MCF 10A (cell line): ENCODE measurements at regions not wholly inside any gene's neighbourhood (a gene's known extent, or its start where the extent isn't known, plus 50 kb on each side); places are given as distances from the start of the nearest gene placed in this dataset.
"Not testable (repeated sequence)": the region's sequence is repeated elsewhere in the genome, so short reads cannot be mapped to it uniquely, and the experiment has no call there.

Experiments used
- BruUV-seq: library from RNA; stranded (reverse); fragments of 400-500 nt; replicated peaks from 2 replicates; lab custom pipeline; 2021; lab: Mats Ljungman, UMichigan
- CTCF ChIA-PET: fragments of 300-600 bp; sonication (Branson Sonifier 250); formaldehyde crosslinking; extraction: SDS; loops from one replicate; lab custom pipeline; 2021; ENCODE audit warnings: antibody characterized with exemption, inconsistent platforms; lab: Yijun Ruan, JAX
- POLR2A ChIA-PET: fragments of 300-600, 350-650 bp; sonication (Branson Sonifier 250); formaldehyde crosslinking; extraction: SDS; loops from one replicate; lab custom pipeline; 2020; ENCODE audit warnings: antibody characterized with exemption, inconsistent platforms; lab: Yijun Ruan, JAX
- DNase-seq: peaks from one replicate; pipeline ENCODE4 v3.0.0-alpha.2; 2018; ENCODE audit not compliant: unreplicated experiment
- H3K27ac Mint-ChIP-seq: one replicate; pipeline ENCODE4 v1.8.0; 2022; ENCODE audit warnings: mild to moderate bottlenecking, low read depth, mixed read lengths; ENCODE audit not compliant: unreplicated experiment
- H3K27me3 Mint-ChIP-seq: one replicate; pipeline ENCODE4 v1.8.0; 2022; ENCODE audit warnings: mixed read lengths; ENCODE audit not compliant: insufficient read depth, unreplicated experiment
- H3K36me3 Mint-ChIP-seq: one replicate; pipeline ENCODE4 v1.8.0; 2022; ENCODE audit warnings: mild to moderate bottlenecking, moderate library complexity, mixed read lengths; ENCODE audit not compliant: insufficient read depth, unreplicated experiment
- H3K4me1 Mint-ChIP-seq: one replicate; pipeline ENCODE4 v1.8.0; 2022; ENCODE audit warnings: mixed read lengths; ENCODE audit not compliant: insufficient read depth, unreplicated experiment
- H3K4me3 Mint-ChIP-seq: one replicate; pipeline ENCODE4 v1.8.0; 2022; ENCODE audit warnings: mild to moderate bottlenecking, moderate library complexity, mixed read lengths; ENCODE audit not compliant: unreplicated experiment
- H3K9me3 Mint-ChIP-seq: one replicate; pipeline ENCODE4 v1.8.0; 2022; ENCODE audit warnings: mixed read lengths; ENCODE audit not compliant: unreplicated experiment
- intact Hi-C: fragments of 100-400 bp; cut with micrococcal nuclease; formaldehyde crosslinking; loops from 2 replicates; pipeline ENCODE4 v1.14.1; 2022
- TF ChIP-seq, protein P1 (sequence below): fragments of 200-600 bp; IDR thresholded peaks from one replicate; pipeline ENCODE4 v1.8.0; 2022; ENCODE audit warnings: antibody characterized with exemption, mild to moderate bottlenecking; ENCODE audit not compliant: unreplicated experiment

DNA sequence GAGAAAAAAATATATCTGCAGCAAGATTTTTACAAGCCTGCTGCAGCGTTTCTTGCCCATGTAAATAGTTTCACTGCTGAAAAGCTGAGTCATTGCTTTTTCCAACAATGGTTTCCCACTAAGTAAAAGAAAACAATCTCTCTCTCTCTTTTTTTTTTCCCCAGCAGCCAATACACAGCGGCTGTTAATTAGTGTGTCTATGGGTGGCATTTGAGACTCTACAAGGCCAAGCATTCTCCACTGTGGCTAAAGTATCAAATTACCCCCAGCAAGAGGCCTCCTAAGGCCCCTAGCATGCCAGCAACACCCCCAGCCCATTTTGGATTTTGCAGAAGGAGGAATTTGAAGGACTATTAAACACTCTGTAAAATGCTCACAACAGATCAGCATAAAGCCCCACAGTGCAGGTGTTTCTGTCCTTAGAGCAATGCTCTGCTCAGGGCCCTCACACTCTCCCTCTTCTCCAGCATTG, 837.4 kb downstream of the TRIML1 start:
- ChIA-PET CTCF (no interaction called here), POLR2A (interaction anchor here (0.8 kb wide), 2 partner anchors 11 to 153 kb away, joined by 3 read pairs; no protein-coding TSS in a partner anchor)
- TF ChIP-seq, protein P1, sequence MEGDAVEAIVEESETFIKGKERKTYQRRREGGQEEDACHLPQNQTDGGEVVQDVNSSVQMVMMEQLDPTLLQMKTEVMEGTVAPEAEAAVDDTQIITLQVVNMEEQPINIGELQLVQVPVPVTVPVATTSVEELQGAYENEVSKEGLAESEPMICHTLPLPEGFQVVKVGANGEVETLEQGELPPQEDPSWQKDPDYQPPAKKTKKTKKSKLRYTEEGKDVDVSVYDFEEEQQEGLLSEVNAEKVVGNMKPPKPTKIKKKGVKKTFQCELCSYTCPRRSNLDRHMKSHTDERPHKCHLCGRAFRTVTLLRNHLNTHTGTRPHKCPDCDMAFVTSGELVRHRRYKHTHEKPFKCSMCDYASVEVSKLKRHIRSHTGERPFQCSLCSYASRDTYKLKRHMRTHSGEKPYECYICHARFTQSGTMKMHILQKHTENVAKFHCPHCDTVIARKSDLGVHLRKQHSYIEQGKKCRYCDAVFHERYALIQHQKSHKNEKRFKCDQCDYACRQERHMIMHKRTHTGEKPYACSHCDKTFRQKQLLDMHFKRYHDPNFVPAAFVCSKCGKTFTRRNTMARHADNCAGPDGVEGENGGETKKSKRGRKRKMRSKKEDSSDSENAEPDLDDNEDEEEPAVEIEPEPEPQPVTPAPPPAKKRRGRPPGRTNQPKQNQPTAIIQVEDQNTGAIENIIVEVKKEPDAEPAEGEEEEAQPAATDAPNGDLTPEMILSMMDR: no peak
- Mint-ChIP-seq H3K9me3 (no peaks in the 10 kb centered on the region), H3K4me3 (no peak overlapping the region), H3K4me1 (peaks cover 14% of the 10 kb centered on the region), H3K27me3 (no peaks in the 10 kb centered on the region), H3K36me3 (no peaks in the 10 kb centered on the region), H3K27ac (no peak overlapping the region)
- BruUV-seq: no TSS peak
- intact Hi-C loops: no loop called here
- peak; percentile 57 for DNase-seq

DNA sequence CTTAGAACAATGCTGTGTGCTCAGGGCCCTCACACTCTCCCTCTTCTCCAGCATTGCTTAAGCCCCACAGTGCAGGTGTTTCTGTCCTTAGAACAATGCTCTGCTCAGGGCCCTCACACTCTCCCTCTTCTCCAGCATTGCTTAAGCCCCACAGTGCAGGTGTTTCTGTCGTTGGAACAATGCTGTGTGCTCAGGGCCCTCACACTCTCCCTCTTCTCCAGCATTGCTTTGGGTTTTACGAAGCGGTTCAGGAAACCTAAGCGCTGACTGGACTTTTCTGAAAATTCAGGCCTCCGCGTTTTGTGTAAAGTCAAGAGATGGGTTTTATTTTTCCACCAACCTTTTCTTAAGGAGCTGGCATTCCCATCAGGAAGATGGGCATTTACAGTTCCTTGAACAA, 838.0 kb downstream of the TRIML1 start:
- POLR2A ChIA-PET, H3K27ac Mint-ChIP-seq, H3K27me3 Mint-ChIP-seq, H3K36me3 Mint-ChIP-seq, intact Hi-C loops, H3K4me3 Mint-ChIP-seq, H3K9me3 Mint-ChIP-seq, DNase-seq, CTCF ChIA-PET, BruUV-seq: not testable (repeated sequence)
- H3K4me1 Mint-ChIP-seq: peaks cover 14% of the 10 kb centered on the region

DNA sequence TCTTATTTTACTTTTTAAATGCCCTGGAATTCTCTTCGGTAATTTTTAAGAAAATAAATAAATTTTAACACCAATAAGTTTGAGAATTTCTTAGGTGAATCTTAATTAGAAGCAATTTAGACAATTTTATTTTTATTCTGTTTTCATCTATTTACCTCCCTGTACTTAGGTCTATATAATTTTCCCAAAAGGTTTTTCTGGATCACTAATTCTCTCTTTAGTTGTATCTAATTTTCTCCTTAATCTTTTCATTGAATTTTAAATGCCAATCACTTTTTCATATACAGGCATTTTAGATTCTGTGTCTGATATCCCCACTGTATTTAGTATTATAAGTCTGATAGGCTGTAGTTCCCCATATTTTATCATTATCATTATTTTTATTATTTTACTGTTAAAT, 845.3 kb downstream of the TRIML1 start:
- Mint-ChIP-seq H3K9me3 (no peaks in the 10 kb centered on the region), H3K27ac (no peak overlapping the region), H3K27me3 (no peaks in the 10 kb centered on the region), H3K4me3 (no peak overlapping the region), H3K36me3 (no peaks in the 10 kb centered on the region), H3K4me1 (peaks cover 6% of the 10 kb centered on the region)
- no peak for DNase-seq
- intact Hi-C loops: loop anchor here (10.0 kb wide), 1 partner anchor 110 kb away; no protein-coding TSS in a partner anchor
- no TSS peak for BruUV-seq
- ChIA-PET CTCF (no interaction called here), POLR2A (no interaction called here)
- TF ChIP-seq, protein P1: no peak

DNA sequence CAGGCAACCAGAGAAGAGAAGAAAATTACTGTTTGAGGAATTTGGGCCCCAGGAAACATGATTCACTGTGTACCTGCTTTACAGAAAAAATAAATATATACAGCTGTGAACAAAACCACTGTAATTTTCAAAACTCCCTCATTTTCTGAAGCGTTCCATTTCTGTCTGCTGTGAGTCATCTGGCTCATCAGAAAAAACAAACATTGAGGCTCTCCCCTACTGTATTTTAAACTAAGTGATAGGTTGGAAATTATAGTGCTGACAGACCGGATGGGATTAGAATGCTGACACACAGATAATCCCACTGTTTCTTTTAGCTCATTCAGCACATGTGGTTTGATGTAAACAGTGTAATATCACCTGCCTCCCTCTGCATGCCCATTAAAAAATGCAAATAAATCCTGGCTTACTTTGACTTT, 847.0 kb downstream of the TRIML1 start:
- H3K4me3 Mint-ChIP-seq: no peak overlapping the region
- POLR2A ChIA-PET: interaction anchor here (0.6 to 2.0 kb wide), 3 partner anchors 9 to 1017 kb away, joined by 3 to 7 read pairs (median 4); no protein-coding TSS in a partner anchor
- no peaks in the 10 kb centered on the region for H3K9me3 Mint-ChIP-seq
- H3K27me3 Mint-ChIP-seq: no peaks in the 10 kb centered on the region
- no peak overlapping the region for H3K27ac Mint-ChIP-seq
- CTCF ChIA-PET: interaction anchor here (0.5 to 1.2 kb wide), 2 partner anchors 1011 to 1533 kb away, joined by 3 to 4 read pairs; no protein-coding TSS in a partner anchor
- DNase-seq: peak; percentile 79
- H3K36me3 Mint-ChIP-seq: no peaks in the 10 kb centered on the region
- TF ChIP-seq, protein P1: no peak
- H3K4me1 Mint-ChIP-seq: peaks cover 6% of the 10 kb centered on the region
- intact Hi-C loops: loop anchor here (10.0 kb wide), 1 partner anchor 109 kb away; no protein-coding TSS in a partner anchor
- BruUV-seq: no TSS peak
